ENCODE measurements at regions not wholly inside any gene's neighbourhood (a gene's known extent, or its start where the extent isn't known, plus 50 kb on each side); places are given as distances from the start of the nearest gene placed in this dataset.
"Not testable (repeated sequence)": the region's sequence is repeated elsewhere in the genome, so short reads cannot be mapped to it uniquely, and the experiment has no call there.

DNA sequence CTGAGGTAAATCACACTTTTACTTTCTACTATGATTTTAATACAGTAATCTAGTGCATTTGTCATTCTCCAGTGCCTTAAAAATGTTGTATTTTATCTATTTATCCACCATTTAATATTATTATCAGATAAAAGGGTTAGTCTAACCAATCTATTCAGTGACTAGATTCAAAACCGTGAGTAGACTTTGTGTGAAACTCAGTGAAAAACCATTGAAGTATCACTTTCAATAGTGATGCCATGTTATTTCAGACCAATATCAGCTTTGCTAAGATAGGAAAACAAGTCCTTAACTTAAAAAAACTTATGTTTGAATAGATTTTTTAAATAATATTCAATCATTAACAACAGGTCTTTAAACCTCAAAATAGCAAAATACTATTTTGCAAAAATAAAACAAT, 1628.7 kb downstream of the REEP3 start:
- CTCF ChIA-PET, result no interaction called here
- H3K27ac Mint-ChIP-seq, result no peak overlapping the region
- peaks cover 3% of the 10 kb centered on the region for H3K9me3 Mint-ChIP-seq
- no peaks in the 10 kb centered on the region for H3K27me3 Mint-ChIP-seq
- DNase-seq, result no peak
- no peaks in the 10 kb centered on the region for H3K4me1 Mint-ChIP-seq
- H3K4me3 Mint-ChIP-seq, result no peak overlapping the region
- no peaks in the 10 kb centered on the region for H3K36me3 Mint-ChIP-seq

DNA sequence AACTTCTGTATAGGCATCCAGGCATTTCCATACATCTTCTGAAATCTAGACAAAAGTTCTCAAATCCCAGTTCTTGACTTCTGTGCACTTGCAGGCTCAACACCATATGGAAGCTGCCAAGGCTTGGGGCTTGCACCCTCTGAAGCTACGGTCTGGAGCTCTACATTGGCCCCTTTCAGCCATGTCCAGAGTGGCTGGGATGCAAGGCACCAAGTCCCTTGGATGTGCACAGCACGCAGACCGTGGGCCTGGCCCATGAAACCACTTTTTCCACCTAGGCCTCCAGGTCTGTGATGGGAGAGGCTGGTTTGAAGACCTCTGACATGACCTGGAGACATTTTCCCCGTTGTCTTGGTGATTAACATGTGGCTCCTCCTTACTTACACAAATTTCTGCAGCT, 1645.1 kb downstream of the REEP3 start:
- Mint-ChIP-seq H3K27ac (no peak overlapping the region), H3K9me3 (peaks cover 6% of the 10 kb centered on the region), H3K27me3 (no peaks in the 10 kb centered on the region), H3K4me1 (no peaks in the 10 kb centered on the region), H3K36me3 (no peaks in the 10 kb centered on the region), H3K4me3 (no peak overlapping the region)
- no peak for DNase-seq
- CTCF ChIA-PET, result no interaction called here

DNA sequence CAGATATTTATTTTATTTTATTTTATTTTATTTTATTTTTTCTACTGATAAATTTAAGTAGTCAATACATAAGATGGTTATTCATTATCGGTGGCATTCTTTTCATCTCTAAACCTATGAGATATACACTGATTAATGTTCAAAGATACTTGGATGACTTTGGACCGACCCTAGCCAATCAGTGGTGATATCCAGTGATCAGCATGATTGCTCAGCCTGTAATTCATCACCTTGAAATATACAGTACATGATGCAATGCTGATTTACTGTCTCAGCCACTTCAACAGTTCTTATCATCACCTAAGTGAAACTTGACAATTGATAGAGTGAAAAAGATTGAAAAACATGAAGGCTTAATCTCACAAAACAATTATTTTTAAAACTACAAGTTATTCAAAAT, 1651.0 kb downstream of the REEP3 start:
- no peaks in the 10 kb centered on the region for H3K4me1 Mint-ChIP-seq
- DNase-seq, result no peak
- H3K36me3 Mint-ChIP-seq, result no peaks in the 10 kb centered on the region
- CTCF ChIA-PET, result no interaction called here
- peaks cover 5% of the 10 kb centered on the region for H3K9me3 Mint-ChIP-seq
- H3K27me3 Mint-ChIP-seq, result no peaks in the 10 kb centered on the region
- H3K4me3 Mint-ChIP-seq, result no peak overlapping the region
- no peak overlapping the region for H3K27ac Mint-ChIP-seq

DNA sequence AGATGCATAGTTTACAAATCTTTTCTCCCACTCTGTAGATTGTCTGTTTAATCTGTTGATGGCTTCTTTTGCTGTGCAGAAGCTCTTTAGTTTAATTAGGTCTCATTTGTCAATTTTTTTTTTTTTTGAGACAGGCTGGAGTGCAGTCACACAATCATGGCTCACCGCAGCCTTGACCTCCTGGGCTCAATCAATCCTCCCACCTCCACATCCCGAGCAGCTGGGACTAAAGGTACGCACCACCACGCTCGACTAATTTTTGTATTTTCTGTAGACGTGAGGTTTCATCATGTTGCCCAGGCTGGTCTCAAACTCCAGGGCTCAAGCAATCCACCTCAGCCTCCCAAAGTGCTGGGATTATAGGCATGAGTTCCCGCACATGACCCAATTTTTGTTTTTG, 1655.8 kb downstream of the REEP3 start:
- DNase-seq, result no peak
- Mint-ChIP-seq H3K27me3 (no peaks in the 10 kb centered on the region), H3K9me3 (peaks cover 15% of the 10 kb centered on the region), H3K36me3 (no peaks in the 10 kb centered on the region), H3K4me3 (no peak overlapping the region), H3K4me1 (no peaks in the 10 kb centered on the region), H3K27ac (no peak overlapping the region)
- CTCF ChIA-PET, result no interaction called here

DNA sequence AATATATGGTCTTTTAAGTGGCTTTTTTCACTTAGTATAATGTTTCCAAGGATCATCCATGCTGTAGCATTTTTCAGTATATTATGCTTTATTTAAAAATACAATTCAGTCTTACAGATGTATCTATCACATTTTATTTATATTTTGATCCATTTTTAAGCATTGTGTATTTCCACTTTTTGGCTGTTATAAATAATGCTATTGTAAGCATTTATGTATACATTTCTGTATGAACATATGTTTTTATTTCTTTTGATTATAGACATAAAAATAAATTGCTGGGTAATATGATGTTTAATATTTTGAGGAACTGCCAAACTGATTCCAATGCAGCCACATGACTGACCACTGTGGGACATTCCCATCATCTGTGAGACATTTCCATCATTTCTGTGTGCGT, 1662.0 kb downstream of the REEP3 start:
- Mint-ChIP-seq H3K36me3 (no peaks in the 10 kb centered on the region), H3K9me3 (peaks cover 19% of the 10 kb centered on the region), H3K27ac (no peak overlapping the region), H3K4me1 (no peaks in the 10 kb centered on the region), H3K4me3 (no peak overlapping the region), H3K27me3 (no peaks in the 10 kb centered on the region)
- CTCF ChIA-PET, result interaction anchor here (0.6 kb wide), 1 partner anchor 14 kb away, joined by 3 read pairs; no protein-coding TSS in a partner anchor
- DNase-seq, result no peak

DNA sequence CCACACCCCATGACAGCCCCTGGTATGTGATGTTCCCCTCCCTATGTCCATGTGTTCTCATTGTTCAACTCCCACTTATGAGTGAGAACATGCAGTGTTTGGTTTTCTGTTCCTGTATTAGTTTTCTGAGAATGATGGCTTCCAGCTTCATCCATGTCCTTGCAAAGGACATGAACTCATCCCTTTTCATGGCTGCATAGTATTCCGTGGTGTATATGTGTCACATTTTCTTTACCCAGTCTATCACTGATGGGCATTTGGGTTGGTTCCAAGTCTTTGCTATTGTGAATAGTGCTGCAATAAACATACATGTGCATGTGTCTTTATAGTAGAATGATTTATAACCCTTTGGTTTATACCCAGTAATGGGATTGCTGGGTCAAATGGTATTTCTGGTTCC, 1665.5 kb downstream of the REEP3 start:
- H3K4me3 Mint-ChIP-seq, H3K27me3 Mint-ChIP-seq, DNase-seq, H3K4me1 Mint-ChIP-seq, CTCF ChIA-PET, H3K36me3 Mint-ChIP-seq, H3K9me3 Mint-ChIP-seq, H3K27ac Mint-ChIP-seq: not testable (repeated sequence)

DNA sequence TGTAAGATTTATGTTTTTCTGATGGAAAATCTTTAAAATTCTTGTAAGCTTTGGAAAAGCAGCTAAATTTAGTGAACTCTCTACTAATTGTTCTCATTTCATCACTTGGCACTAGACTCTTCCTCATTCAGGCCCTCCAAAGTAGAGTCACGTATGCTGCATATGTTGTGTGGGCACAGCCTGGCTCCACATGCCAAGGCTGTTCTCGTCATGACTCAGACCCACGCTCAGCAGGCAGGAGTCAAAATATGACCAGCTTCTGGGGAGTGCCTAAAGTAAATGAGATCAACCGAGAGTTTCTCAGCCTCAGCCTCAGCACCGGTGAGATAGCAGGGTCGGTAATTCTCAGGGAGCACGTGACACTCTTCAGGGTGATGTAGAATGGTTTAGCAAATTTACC, 1672.9 kb downstream of the REEP3 start:
- Mint-ChIP-seq H3K4me3 (no peak overlapping the region), H3K27me3 (no peaks in the 10 kb centered on the region), H3K36me3 (no peaks in the 10 kb centered on the region), H3K4me1 (no peaks in the 10 kb centered on the region), H3K9me3 (peaks cover 2% of the 10 kb centered on the region), H3K27ac (no peak overlapping the region)
- CTCF ChIA-PET, result no interaction called here
- no peak for DNase-seq

DNA sequence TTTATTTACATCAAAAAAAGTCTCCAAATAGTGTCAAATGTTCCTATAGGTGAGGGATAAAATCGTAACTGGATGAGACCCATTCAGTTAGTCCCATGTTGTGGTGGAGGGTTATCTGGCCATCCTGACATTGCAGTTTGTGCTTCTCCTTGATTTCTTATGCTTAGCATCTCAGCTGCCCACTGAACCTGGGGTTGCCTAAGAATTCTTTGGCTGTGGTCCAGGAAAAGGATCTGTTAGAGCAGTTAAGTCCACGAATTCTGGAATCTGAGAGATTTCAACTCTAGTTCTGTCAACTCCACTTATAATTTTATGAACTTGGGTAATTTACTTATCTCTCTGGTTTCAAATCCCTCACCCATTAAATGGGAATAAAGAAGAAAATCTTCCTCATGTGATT, 1673.4 kb downstream of the REEP3 start:
- CTCF ChIA-PET, result no interaction called here
- peaks cover 2% of the 10 kb centered on the region for H3K9me3 Mint-ChIP-seq
- no peaks in the 10 kb centered on the region for H3K4me1 Mint-ChIP-seq
- H3K4me3 Mint-ChIP-seq, result no peak overlapping the region
- H3K27me3 Mint-ChIP-seq, result no peaks in the 10 kb centered on the region
- H3K27ac Mint-ChIP-seq, result no peak overlapping the region
- no peaks in the 10 kb centered on the region for H3K36me3 Mint-ChIP-seq
- no peak for DNase-seq

DNA sequence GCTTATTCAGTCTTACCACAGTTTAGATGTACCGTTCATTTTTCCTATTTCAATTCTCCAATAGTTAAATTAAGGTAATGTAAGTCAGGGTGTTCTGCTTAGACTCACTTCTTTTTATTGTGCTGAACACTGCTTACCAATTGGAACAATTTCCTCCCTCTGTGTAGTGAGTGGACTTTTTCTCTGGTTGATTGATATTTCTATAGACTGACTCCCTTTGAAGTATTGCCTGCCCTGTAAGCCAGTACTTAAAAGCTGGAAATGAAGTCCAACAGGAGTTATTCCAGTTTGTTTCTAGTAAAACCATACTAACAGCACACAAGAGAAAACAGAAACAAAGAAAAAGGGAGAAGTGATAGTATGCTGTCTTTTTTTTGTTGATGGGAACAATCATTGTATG, 1674.9 kb downstream of the REEP3 start:
- CTCF ChIA-PET, result no interaction called here
- H3K4me1 Mint-ChIP-seq, result no peaks in the 10 kb centered on the region
- H3K27me3 Mint-ChIP-seq, result no peaks in the 10 kb centered on the region
- H3K9me3 Mint-ChIP-seq, result no peaks in the 10 kb centered on the region
- no peaks in the 10 kb centered on the region for H3K36me3 Mint-ChIP-seq
- no peak for DNase-seq
- no peak overlapping the region for H3K27ac Mint-ChIP-seq
- no peak overlapping the region for H3K4me3 Mint-ChIP-seq

DNA sequence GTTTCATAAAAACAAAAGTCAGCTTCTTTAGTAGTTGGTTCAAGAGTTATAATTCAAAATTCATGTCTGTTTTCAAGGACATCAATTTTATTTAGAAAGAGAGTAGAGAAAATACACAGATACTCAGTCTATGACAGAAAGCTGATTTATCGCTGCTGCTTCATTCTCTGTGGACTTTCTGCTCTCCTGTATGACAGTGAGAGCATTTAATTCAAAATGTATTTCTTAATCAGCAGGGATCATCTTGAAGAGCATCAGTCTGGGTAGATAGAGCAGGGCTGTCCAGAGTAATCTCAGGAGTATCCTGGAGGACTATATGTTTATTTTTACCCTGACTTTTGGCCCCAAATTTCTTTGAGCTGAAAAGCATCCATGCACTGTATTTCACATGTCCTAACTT, 1676.7 kb downstream of the REEP3 start:
- H3K36me3 Mint-ChIP-seq, result no peaks in the 10 kb centered on the region
- no peak overlapping the region for H3K27ac Mint-ChIP-seq
- CTCF ChIA-PET, result no interaction called here
- H3K4me3 Mint-ChIP-seq, result no peak overlapping the region
- no peaks in the 10 kb centered on the region for H3K9me3 Mint-ChIP-seq
- H3K27me3 Mint-ChIP-seq, result no peaks in the 10 kb centered on the region
- no peaks in the 10 kb centered on the region for H3K4me1 Mint-ChIP-seq
- no peak for DNase-seq

DNA sequence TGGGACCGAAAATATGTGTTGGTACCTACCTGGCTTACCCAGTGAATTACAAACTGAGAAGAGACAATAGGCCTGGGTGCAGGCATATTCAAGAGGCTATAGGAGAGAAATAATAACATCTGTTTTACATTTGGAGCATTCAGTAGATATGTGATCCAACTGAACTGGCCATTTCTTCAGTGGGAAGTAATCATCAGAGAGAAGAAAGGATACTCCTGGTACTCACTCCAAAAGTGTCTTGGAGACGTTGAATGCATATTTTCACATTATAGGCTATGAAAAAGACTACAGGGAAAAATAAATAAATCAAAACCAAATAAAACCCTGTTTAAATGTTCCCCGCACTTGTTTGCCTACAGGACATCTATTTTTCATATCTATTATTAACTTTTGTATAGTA, 1680.3 kb downstream of the REEP3 start:
- Mint-ChIP-seq H3K36me3 (no peaks in the 10 kb centered on the region), H3K4me1 (no peaks in the 10 kb centered on the region), H3K4me3 (no peak overlapping the region), H3K27me3 (no peaks in the 10 kb centered on the region), H3K27ac (no peak overlapping the region), H3K9me3 (no peaks in the 10 kb centered on the region)
- DNase-seq, result no peak
- CTCF ChIA-PET, result no interaction called here

DNA sequence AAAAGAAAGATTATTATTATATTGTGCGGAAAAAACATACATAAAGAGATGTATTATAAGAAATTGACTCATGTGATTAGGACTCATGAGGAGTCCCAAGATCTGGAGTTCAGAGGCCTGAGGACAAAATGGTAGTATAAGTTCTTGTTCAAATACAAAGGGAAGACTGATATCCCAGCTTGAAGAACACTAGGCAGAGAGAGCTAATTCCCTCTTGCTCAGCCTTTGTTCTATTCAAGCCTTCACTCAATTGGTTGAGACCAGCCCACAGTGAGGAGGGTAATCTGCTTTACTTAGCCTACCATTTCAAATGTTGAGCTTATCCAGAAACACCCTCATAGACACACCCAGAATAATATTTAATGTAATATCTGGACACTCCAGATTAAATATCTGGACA, 1683.8 kb downstream of the REEP3 start:
- DNase-seq, result no peak
- no peaks in the 10 kb centered on the region for H3K27me3 Mint-ChIP-seq
- H3K9me3 Mint-ChIP-seq, result no peaks in the 10 kb centered on the region
- CTCF ChIA-PET, result no interaction called here
- no peak overlapping the region for H3K4me3 Mint-ChIP-seq
- no peaks in the 10 kb centered on the region for H3K4me1 Mint-ChIP-seq
- H3K36me3 Mint-ChIP-seq, result no peaks in the 10 kb centered on the region
- no peak overlapping the region for H3K27ac Mint-ChIP-seq

DNA sequence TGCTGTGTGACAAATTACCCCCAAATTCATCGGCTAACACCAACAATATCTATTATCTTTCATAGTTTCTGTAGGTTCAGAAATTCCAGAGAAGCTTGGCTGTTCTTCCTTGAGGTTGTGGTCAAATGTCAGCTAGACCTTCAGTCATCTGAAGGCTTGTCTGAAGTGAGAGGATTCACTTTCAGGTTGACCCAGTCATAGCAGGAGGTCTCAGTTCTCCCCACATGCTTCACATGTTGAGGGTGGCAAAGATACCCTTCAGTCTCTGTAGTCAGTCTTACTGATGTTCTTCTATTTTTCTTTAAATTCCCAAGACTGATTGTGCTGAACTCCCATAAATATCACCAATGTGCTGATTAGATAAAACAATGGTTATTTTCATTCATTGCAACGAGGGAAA, 1692.0 kb downstream of the REEP3 start:
- no peak overlapping the region for H3K4me3 Mint-ChIP-seq
- H3K9me3 Mint-ChIP-seq, result no peaks in the 10 kb centered on the region
- H3K27me3 Mint-ChIP-seq, result no peaks in the 10 kb centered on the region
- no peaks in the 10 kb centered on the region for H3K4me1 Mint-ChIP-seq
- no peaks in the 10 kb centered on the region for H3K36me3 Mint-ChIP-seq
- H3K27ac Mint-ChIP-seq, result no peak overlapping the region
- CTCF ChIA-PET, result no interaction called here
- no peak for DNase-seq

DNA sequence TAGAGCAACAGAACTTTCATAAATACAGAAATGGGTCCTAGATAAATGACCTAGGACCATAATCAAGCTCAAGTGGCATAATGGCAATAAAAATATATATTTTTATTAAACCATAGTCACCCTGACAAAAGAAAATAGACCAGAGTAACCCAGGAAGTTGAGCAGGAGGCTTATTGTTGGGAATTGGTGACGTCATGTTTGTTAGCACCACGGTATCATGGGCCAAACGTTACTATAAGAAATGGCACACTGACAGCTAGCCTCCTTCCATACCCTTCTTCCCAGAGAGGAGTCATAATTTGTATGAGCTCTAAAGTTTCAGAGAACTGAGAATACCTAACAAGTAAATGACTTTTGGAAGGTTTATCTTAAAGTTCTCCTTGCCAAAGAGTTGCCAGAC, 1698.2 kb downstream of the REEP3 start:
- Mint-ChIP-seq H3K27me3 (no peaks in the 10 kb centered on the region), H3K9me3 (peaks cover 2% of the 10 kb centered on the region), H3K4me1 (no peaks in the 10 kb centered on the region), H3K36me3 (no peaks in the 10 kb centered on the region), H3K4me3 (no peak overlapping the region), H3K27ac (no peak overlapping the region)
- DNase-seq, result no peak
- CTCF ChIA-PET, result no interaction called here

DNA sequence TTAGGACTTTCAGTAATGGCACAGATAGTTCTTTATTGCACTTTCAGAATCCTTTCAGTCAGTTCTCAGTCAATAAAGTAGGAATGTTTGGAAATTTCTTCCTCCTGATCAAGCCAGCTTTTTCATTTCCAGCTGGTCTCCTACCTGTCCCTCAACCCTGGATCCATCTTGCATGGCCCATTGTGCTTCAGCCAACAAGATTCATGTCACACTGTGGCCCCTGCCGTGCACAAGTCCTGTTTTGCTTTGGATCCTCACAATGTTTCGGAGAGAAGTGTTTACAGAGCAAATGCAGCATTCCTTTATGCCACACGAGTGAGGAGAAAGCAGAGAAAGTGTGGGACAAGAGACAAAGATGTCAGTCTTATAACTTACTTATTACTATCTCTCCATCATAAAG, 1694.7 kb upstream of the LRRTM3 start:
- CTCF ChIA-PET, result no interaction called here
- Mint-ChIP-seq H3K36me3 (no peaks in the 10 kb centered on the region), H3K4me3 (no peak overlapping the region), H3K27ac (no peak overlapping the region), H3K9me3 (peaks cover 2% of the 10 kb centered on the region), H3K27me3 (no peaks in the 10 kb centered on the region), H3K4me1 (no peaks in the 10 kb centered on the region)
- no peak for DNase-seq

DNA sequence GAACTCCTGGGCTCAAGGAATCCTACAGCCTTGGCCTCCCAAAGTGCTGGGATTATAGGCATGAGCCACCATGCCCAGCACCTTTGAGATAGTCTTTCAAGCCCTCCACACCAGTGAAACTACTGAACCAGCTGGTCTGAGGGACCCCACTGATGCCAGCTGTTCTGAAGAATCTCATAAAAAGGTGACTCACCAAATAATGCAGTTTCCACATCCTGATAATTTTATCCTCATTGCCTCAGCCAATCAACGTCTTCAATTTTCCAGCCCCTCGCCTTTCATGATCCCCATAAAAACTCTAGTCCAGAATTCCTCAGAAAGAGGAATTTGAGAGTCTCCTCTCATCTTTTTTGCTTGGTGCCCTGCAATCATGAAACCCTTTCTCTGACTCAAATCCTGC, 1691.6 kb upstream of the LRRTM3 start:
- CTCF ChIA-PET, result no interaction called here
- DNase-seq, result no peak
- H3K27me3 Mint-ChIP-seq, result no peaks in the 10 kb centered on the region
- H3K4me3 Mint-ChIP-seq, result no peak overlapping the region
- no peak overlapping the region for H3K27ac Mint-ChIP-seq
- no peaks in the 10 kb centered on the region for H3K4me1 Mint-ChIP-seq
- H3K36me3 Mint-ChIP-seq, result no peaks in the 10 kb centered on the region
- peaks cover 4% of the 10 kb centered on the region for H3K9me3 Mint-ChIP-seq

All from activated naive CD4-positive, alpha-beta T cell treated with anti-CD3 and anti-CD28 coated beads, Interleukin-2, amount 10 ng/mL, durations not matched to agents 7 days and 5 days (primary cell).